GM10266 (cell line): ENCODE measurements at regions not wholly inside any gene's neighbourhood (a gene's known extent, or its start where the extent isn't known, plus 50 kb on each side); places are given as distances from the start of the nearest gene placed in this dataset.

Source experiments
- DNase-seq: peaks from one replicate; pipeline ENCODE4 v3.0.0; 2012; ENCODE audit errors: extremely low spot score
- TF ChIP-seq, protein P1 (sequence below): IDR thresholded peaks from 2 replicates; pipeline ENCODE4 v1.5.1; 2012; ENCODE audit warnings: mild to moderate bottlenecking, low read depth; ENCODE audit not compliant: control insufficient read depth, insufficient read depth; ENCODE audit errors: missing control alignments

GRCh38 chr10:124198871-124199270 is 105.5 kb upstream of the CHST15 start:
- DNase-seq, result no peak
- TF ChIP-seq, protein P1, sequence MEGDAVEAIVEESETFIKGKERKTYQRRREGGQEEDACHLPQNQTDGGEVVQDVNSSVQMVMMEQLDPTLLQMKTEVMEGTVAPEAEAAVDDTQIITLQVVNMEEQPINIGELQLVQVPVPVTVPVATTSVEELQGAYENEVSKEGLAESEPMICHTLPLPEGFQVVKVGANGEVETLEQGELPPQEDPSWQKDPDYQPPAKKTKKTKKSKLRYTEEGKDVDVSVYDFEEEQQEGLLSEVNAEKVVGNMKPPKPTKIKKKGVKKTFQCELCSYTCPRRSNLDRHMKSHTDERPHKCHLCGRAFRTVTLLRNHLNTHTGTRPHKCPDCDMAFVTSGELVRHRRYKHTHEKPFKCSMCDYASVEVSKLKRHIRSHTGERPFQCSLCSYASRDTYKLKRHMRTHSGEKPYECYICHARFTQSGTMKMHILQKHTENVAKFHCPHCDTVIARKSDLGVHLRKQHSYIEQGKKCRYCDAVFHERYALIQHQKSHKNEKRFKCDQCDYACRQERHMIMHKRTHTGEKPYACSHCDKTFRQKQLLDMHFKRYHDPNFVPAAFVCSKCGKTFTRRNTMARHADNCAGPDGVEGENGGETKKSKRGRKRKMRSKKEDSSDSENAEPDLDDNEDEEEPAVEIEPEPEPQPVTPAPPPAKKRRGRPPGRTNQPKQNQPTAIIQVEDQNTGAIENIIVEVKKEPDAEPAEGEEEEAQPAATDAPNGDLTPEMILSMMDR, result no peak

DNA sequence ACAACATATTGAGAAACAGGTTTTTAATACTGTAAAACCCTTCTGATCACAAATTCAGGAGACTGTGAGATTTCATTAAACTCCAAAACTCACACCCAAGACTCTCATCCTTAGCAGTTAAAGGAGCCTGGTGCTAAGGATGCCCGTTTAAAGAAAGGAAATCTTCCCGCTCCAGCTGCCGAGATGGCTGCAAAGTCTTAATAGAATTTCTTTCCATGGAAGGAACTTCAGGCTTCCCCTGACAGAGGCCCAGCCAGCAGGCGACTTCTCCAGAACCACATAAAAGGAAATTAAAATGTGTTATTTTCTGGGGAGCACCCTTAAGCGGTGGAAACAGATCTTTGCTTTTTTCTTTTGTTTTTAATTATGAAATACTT is 104.7 kb upstream of the CHST15 start:
- TF ChIP-seq, protein P1, result no peak
- DNase-seq, result no peak

- TF ChIP-seq, protein P1, result no peak
- DNase-seq, result no peak
Measured at GRCh38 chr10:124197371-124198124, 104.2 kb upstream of the CHST15 start.

GRCh38 chr10:124196659-124197058 is 103.3 kb upstream of the CHST15 start:
- no peak for DNase-seq
- TF ChIP-seq, protein P1, result no peak

DNA sequence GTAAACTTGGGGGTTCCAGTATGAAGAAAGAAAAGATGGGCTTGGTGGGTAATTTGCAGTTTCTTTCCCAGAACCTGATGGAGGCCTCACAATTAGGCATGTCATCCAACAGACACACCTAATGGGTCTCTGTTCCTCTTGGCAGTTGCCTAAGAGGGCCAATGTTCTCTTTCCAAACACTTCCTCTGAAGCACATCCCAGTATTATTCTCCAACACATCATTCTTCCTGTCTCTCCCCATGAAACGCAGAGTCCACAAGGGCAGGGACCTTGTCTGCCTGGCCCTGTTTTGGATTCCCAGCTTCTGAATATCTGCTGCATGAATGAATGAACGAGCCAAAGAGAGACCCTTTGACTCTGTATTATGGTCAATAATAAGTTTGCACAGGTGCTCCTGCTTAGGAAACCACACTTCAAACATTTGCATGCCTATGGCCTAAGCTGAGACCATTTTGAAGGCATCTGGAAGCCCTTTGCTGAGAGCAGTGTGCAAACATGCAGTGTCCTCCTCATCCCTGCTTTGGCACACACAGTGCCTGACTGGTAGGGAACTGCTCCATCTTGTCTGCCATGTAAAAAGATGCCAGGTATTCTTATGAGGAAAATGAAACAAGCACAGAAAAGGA is 100.9 kb upstream of the CHST15 start:
- TF ChIP-seq, protein P1, result no peak
- DNase-seq, result no peak

- no peak for DNase-seq
Measured at GRCh38 chr10:124193309-124193696, 99.9 kb upstream of the CHST15 start.

More at GRCh38 chr10:124193309-124193696, 99.9 kb upstream of the CHST15 start:
- TF ChIP-seq, protein P1, result no peak
